Hippocampal formation (tissue), 2 donors: ENCODE measurements at regions not wholly inside any gene's neighbourhood (a gene's known extent, or its start where the extent isn't known, plus 50 kb on each side); places are given as distances from the start of the nearest gene placed in this dataset.

ENCODE experiments used
- DNase-seq, 2 donors: peaks; one replicate each; lab custom pipeline; 2025; lab: John Stamatoyannopoulos, UW

- DNase-seq: no peak
Measured at GRCh38 chr16:65961476-65962143, 404.9 kb upstream of the CDH5 start.

GRCh38 chr16:65959983-65960382, 406.5 kb upstream of the CDH5 start:
- DNase-seq: no peak

- DNase-seq: no peak
Measured at GRCh38 chr16:65958086-65958485, 408.4 kb upstream of the CDH5 start.

GRCh38 chr16:65956100-65956499, 410.4 kb upstream of the CDH5 start:
- no peak for DNase-seq

GRCh38 chr16:65954446-65954845, 412.0 kb upstream of the CDH5 start:
- DNase-seq: no peak

- no peak for DNase-seq
Measured at GRCh38 chr16:65950211-65950610, 416.3 kb upstream of the CDH5 start.

- no peak for DNase-seq
Measured at GRCh38 chr16:65948361-65948760, 418.1 kb upstream of the CDH5 start.

GRCh38 chr16:65947951-65948350, 418.5 kb upstream of the CDH5 start:
- no peak for DNase-seq

- DNase-seq: no peak
Measured at GRCh38 chr16:65945493-65945892, 421.0 kb upstream of the CDH5 start.

GRCh38 chr16:65944361-65944760, 422.1 kb upstream of the CDH5 start:
- DNase-seq: no peak

- no peak for DNase-seq
Measured at GRCh38 chr16:65940711-65941110, 425.8 kb upstream of the CDH5 start.

GRCh38 chr16:65938083-65938482, 428.4 kb upstream of the CDH5 start:
- no peak for DNase-seq

GRCh38 chr16:65937455-65937854, 429.0 kb upstream of the CDH5 start:
- no peak for DNase-seq

GRCh38 chr16:65936096-65936495, 430.4 kb upstream of the CDH5 start:
- DNase-seq: no peak

- no peak for DNase-seq
Measured at GRCh38 chr16:65934443-65934842, 432.0 kb upstream of the CDH5 start.

GRCh38 chr16:65933703-65934102, 432.8 kb upstream of the CDH5 start:
- no peak for DNase-seq

GRCh38 chr16:65932350-65933072, 434.0 kb upstream of the CDH5 start:
- DNase-seq: no peak

GRCh38 chr16:65922923-65923322, 443.6 kb upstream of the CDH5 start:
- no peak for DNase-seq

GRCh38 chr16:65919986-65920376, 446.5 kb upstream of the CDH5 start:
- no peak for DNase-seq

GRCh38 chr16:65919145-65919985, 447.1 kb upstream of the CDH5 start:
- no peak for DNase-seq

GRCh38 chr16:65917466-65917865, 449.0 kb upstream of the CDH5 start:
- DNase-seq: no peak

- no peak for DNase-seq
Measured at GRCh38 chr16:65916995-65917394, 449.5 kb upstream of the CDH5 start.

GRCh38 chr16:65910291-65910690, 456.2 kb upstream of the CDH5 start:
- no peak for DNase-seq
